H1 (cell line): ENCODE measurements at regions not wholly inside any gene's neighbourhood (a gene's known extent, or its start where the extent isn't known, plus 50 kb on each side); places are given as distances from the start of the nearest gene placed in this dataset.

Source experiments
- BRCA1 ChIP-seq: IDR thresholded peaks from 2 replicates; pipeline ENCODE4 v1.6.1; 2012; ENCODE audit warnings: low read depth, low read length, improper control_type of control experiment
- NANOG ChIP-seq: IDR thresholded peaks from 2 replicates; pipeline ENCODE4 v1.6.1; 2011; ENCODE audit warnings: low read length, low read depth, mild to moderate bottlenecking, inconsistent platforms; ENCODE audit not compliant: insufficient read depth, poor library complexity, severe bottlenecking
- POU5F1 ChIP-seq: IDR thresholded peaks from 2 replicates; pipeline ENCODE4 v1.6.1; 2011; ENCODE audit warnings: low read depth, mild to moderate bottlenecking, low read length, moderate library complexity
- SAP30 ChIP-seq: fragments of 300-600 bp; sonication (generic); IDR thresholded peaks from 2 replicates; pipeline ENCODE4 v1.7.1; 2012; ENCODE audit warnings: low read length, moderate library complexity, mild to moderate bottlenecking, inconsistent platforms; ENCODE audit not compliant: insufficient read depth, insufficient replicate concordance
- SRF ChIP-seq: IDR thresholded peaks from 2 replicates; pipeline ENCODE4 v1.6.1; 2011; ENCODE audit warnings: mild to moderate bottlenecking, low read depth, low read length, moderate library complexity
- TF ChIP-seq, protein P1 (sequence below): IDR thresholded peaks from 2 replicates; pipeline ENCODE4 v1.6.1; 2012; ENCODE audit warnings: inconsistent platforms

DNA sequence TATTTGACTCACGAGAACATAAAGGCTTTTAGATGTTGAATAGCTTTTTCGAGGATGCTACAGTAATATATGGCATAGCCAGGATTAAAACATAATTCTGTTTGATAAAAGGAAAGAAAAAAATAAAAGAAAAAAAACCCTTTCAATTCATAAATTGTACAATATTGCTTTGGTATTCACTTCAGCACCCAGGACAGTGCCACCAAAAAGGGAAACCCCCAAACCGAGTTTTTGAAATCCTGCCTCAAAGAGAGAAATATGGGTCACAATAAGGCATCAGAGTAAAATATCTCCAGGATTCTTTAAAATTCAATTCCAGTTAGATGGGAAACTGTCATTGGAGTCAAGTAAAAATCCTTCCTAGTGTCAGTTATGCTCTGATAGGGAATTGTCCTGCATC is 551.2 kb upstream of the SEL1L start (continued):
- TF ChIP-seq, protein P1, sequence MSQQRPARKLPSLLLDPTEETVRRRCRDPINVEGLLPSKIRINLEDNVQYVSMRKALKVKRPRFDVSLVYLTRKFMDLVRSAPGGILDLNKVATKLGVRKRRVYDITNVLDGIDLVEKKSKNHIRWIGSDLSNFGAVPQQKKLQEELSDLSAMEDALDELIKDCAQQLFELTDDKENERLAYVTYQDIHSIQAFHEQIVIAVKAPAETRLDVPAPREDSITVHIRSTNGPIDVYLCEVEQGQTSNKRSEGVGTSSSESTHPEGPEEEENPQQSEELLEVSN: no peak
- TF ChIP-seq SRF (no peak), BRCA1 (no peak), POU5F1 (no peak), SAP30 (no peak), NANOG (no peak)
